Aorta (tissue), 5 donors: ENCODE measurements at regions not wholly inside any gene's neighbourhood (a gene's known extent, or its start where the extent isn't known, plus 50 kb on each side); places are given as distances from the start of the nearest gene placed in this dataset.

ENCODE experiments used
- ATAC-seq: fragments of 200-7000 bp; cut with Tn5 transposase; one replicate; pipeline ENCODE4 v1.9.1; 2022; ENCODE audit warnings: moderate library complexity; ENCODE audit not compliant: low FRiP score
- DNase-seq, 2 donors: peaks; one replicate each; pipeline ENCODE4 v3.0.0-alpha.2; 2020
- H3K27ac ChIP-seq, 2 donors: one replicate each; pipeline ENCODE4 v1.5.1; 2013; ENCODE audit warnings: low read length in 2 of 2, mild to moderate bottlenecking in 2 of 2, moderate library complexity in 2 of 2, control low read depth in 1 of 2, inconsistent platforms in 1 of 2, low read depth in 1 of 2
- H3K27me3 ChIP-seq, 2 donors: one replicate each; pipeline ENCODE4 v1.6.1; 2013; ENCODE audit warnings: control low read depth in 1 of 2, low read length in 1 of 2, mild to moderate bottlenecking in 1 of 2, moderate library complexity in 1 of 2; ENCODE audit not compliant: insufficient read depth in 2 of 2, control insufficient read depth in 1 of 2
- H3K36me3 ChIP-seq, 2 donors: one replicate each; pipeline ENCODE4 v1.6.1; 2013; ENCODE audit warnings: control low read depth in 1 of 2, low read length in 1 of 2, mild to moderate bottlenecking in 1 of 2; ENCODE audit not compliant: insufficient read depth in 2 of 2, control insufficient read depth in 1 of 2
- H3K4me1 ChIP-seq, 2 donors: one replicate each; pipeline ENCODE4 v1.6.1; 2013; ENCODE audit warnings: low read length in 2 of 2, control low read depth in 1 of 2, mild to moderate bottlenecking in 1 of 2, moderate library complexity in 1 of 2; ENCODE audit not compliant: insufficient read depth in 2 of 2, control insufficient read depth in 1 of 2
- H3K4me3 ChIP-seq, 2 donors: one replicate each; pipeline ENCODE4 v1.5.1; 2013; ENCODE audit warnings: low read length in 2 of 2, control low read depth in 1 of 2, mild to moderate bottlenecking in 1 of 2
- H3K9me3 ChIP-seq: one replicate; pipeline ENCODE4 v1.6.1; 2013; ENCODE audit warnings: mild to moderate bottlenecking, low read length; ENCODE audit not compliant: control insufficient read depth
- WGBS, 2 donors: extraction: QIAGEN DNeasy Blood & Tissue Kit; methylation state at CpG; one replicate each; pipeline ENCODE4 v1.1.7; 2013; 5-methylcytosine and 5-hydroxymethylcytosine counted together
- intact Hi-C, 2 donors: fragments of 100-400 bp; cut with DNase I; formaldehyde crosslinking; loops; one replicate each; pipeline versions ENCODE4 v1.14.2 to v1.15.0; 2022
- donor health status: healthy with polysubstance abuse.
- donor health status: Bipolar disorder and iron deficiency.
- donor health status: DM: no; HTN: no; CAD: no.
- donor health status: DM: no; HTN: no; CAD: no.
- donor health status: DM: yes; HTN: yes; CAD: no.

GRCh38 chr3:162491952-162492351 is 995.3 kb downstream of the OTOL1 start:
- intact Hi-C loops, result no loop called here
- WGBS, 2 donors, result 46 to 65% methylated on average over 1 of the region's 1 CpG
- peaks cover 2% of the 10 kb centered on the region for H3K9me3 ChIP-seq
- no peak overlapping the region for H3K4me3 ChIP-seq
- H3K36me3 ChIP-seq, result no peaks in the 10 kb centered on the region
- H3K27me3 ChIP-seq, result no peaks in the 10 kb centered on the region
- no peak for DNase-seq
- H3K4me1 ChIP-seq, result no peaks in the 10 kb centered on the region
- no peak overlapping the region for H3K27ac ChIP-seq
- no peak for ATAC-seq

GRCh38 chr3:162492446-162493081 is 996.0 kb downstream of the OTOL1 start:
- intact Hi-C loops, result no loop called here
- Histone ChIP-seq H3K27me3 (no peaks in the 10 kb centered on the region), H3K36me3 (no peaks in the 10 kb centered on the region), H3K27ac (no peak overlapping the region), H3K4me3 (no peak overlapping the region), H3K9me3 (peaks cover 2% of the 10 kb centered on the region), H3K4me1 (no peaks in the 10 kb centered on the region)
- DNase-seq (no peak), ATAC-seq (no peak)
- WGBS, 2 donors, result 56 to 60% methylated on average over 4 of the region's 4 CpGs

GRCh38 chr3:162498626-162499025 is 1002.0 kb downstream of the OTOL1 start:
- Histone ChIP-seq H3K9me3 (peaks cover 2% of the 10 kb centered on the region), H3K36me3 (no peaks in the 10 kb centered on the region), H3K4me3 (no peak overlapping the region), H3K27me3 (no peaks in the 10 kb centered on the region), H3K4me1 (no peaks in the 10 kb centered on the region), H3K27ac (no peak overlapping the region)
- WGBS, 2 donors, result 74 to 76% methylated on average over 2 of the region's 2 CpGs
- ATAC-seq, result no peak
- no peak for DNase-seq
- intact Hi-C loops, result no loop called here

GRCh38 chr3:162507397-162507796 is 1010.8 kb downstream of the OTOL1 start:
- H3K27me3 ChIP-seq, result no peaks in the 10 kb centered on the region
- 94 to 95% methylated on average over 1 of the region's 1 CpG for WGBS, 2 donors
- no peaks in the 10 kb centered on the region for H3K9me3 ChIP-seq
- intact Hi-C loops, result no loop called here
- H3K27ac ChIP-seq, result no peak overlapping the region
- no peak for ATAC-seq
- no peaks in the 10 kb centered on the region for H3K36me3 ChIP-seq
- no peak for DNase-seq
- H3K4me1 ChIP-seq, result no peaks in the 10 kb centered on the region
- no peak overlapping the region for H3K4me3 ChIP-seq

- H3K9me3 ChIP-seq, result no peaks in the 10 kb centered on the region
- intact Hi-C loops, result no loop called here
- H3K27me3 ChIP-seq, result no peaks in the 10 kb centered on the region
- H3K36me3 ChIP-seq, result no peaks in the 10 kb centered on the region
- H3K4me3 ChIP-seq, result no peak overlapping the region
- H3K27ac ChIP-seq, result no peak overlapping the region
- WGBS, 2 donors, result 81 to 90% methylated on average over 2 of the region's 2 CpGs
- no peak for ATAC-seq
- DNase-seq, result no peak
- H3K4me1 ChIP-seq, result no peaks in the 10 kb centered on the region
Measured at GRCh38 chr3:162512488-162512887, 1015.9 kb downstream of the OTOL1 start.

GRCh38 chr3:162517110-162517509 is 1020.5 kb downstream of the OTOL1 start:
- Histone ChIP-seq H3K4me1 (no peaks in the 10 kb centered on the region), H3K27me3 (no peaks in the 10 kb centered on the region), H3K36me3 (no peaks in the 10 kb centered on the region), H3K27ac (no peak overlapping the region), H3K9me3 (no peaks in the 10 kb centered on the region), H3K4me3 (no peak overlapping the region)
- intact Hi-C loops, result no loop called here
- no peak for ATAC-seq
- no peak for DNase-seq

GRCh38 chr3:162521669-162522068 is 1025.1 kb downstream of the OTOL1 start:
- Histone ChIP-seq H3K9me3 (no peaks in the 10 kb centered on the region), H3K4me3 (no peak overlapping the region), H3K4me1 (peaks cover 0 to 2% of the 10 kb centered on the region in 2 donors), H3K27me3 (no peaks in the 10 kb centered on the region), H3K36me3 (no peaks in the 10 kb centered on the region), H3K27ac (no peak overlapping the region)
- WGBS, 2 donors, result 98% methylated on average over 2 of the region's 2 CpGs
- intact Hi-C loops, result no loop called here
- ATAC-seq (no peak), DNase-seq (no peak)

GRCh38 chr3:162525066-162525742 is 1028.6 kb downstream of the OTOL1 start:
- ATAC-seq, result peak; percentile 81

GRCh38 chr3:162525771-162526170 is 1029.2 kb downstream of the OTOL1 start:
- Histone ChIP-seq H3K4me3 (no peak overlapping the region), H3K9me3 (no peaks in the 10 kb centered on the region), H3K4me1 (peaks cover 0 to 2% of the 10 kb centered on the region in 2 donors), H3K27ac (no peak overlapping the region), H3K36me3 (no peaks in the 10 kb centered on the region), H3K27me3 (no peaks in the 10 kb centered on the region)
- intact Hi-C loops, result no loop called here
- WGBS, 2 donors, result 80 to 83% methylated on average over 4 of the region's 4 CpGs
- DNase-seq (no peak), ATAC-seq (peak; percentile 37)

More at GRCh38 chr3:162525066-162525742, 1028.6 kb downstream of the OTOL1 start:
- no peak overlapping the region for H3K4me3 ChIP-seq
- 33 to 47% methylated on average over 2 of the region's 2 CpGs for WGBS, 2 donors
- intact Hi-C loops, result no loop called here
- no peaks in the 10 kb centered on the region for H3K9me3 ChIP-seq
- no peaks in the 10 kb centered on the region for H3K27me3 ChIP-seq
- DNase-seq, result no peak
- H3K27ac ChIP-seq, result no peak overlapping the region
- no peaks in the 10 kb centered on the region for H3K36me3 ChIP-seq
- H3K4me1 ChIP-seq, result peaks cover 0 to 2% of the 10 kb centered on the region in 2 donors
